ENCODE measurements at regions not wholly inside any gene's neighbourhood (a gene's known extent, or its start where the extent isn't known, plus 50 kb on each side); places are given as distances from the start of the nearest gene placed in this dataset.

- no peak for DNase-seq (ENCODE audit: extremely low spot score, unreplicated experiment)
- Mint-ChIP-seq H3K4me1 (ENCODE audit: unreplicated experiment) (no peaks in the 10 kb centered on the region), H3K27me3 (peaks cover 3% of the 10 kb centered on the region), H3K27ac (no peak overlapping the region), H3K9me3 (peaks cover 15% of the 10 kb centered on the region), H3K36me3 (no peaks in the 10 kb centered on the region), H3K4me3 (no peak overlapping the region)
- no peak for TF ChIP-seq CTCF (conservative IDR thresholded peaks at IDR 0.05)
These were observed 286.8 kb upstream of the CNTN6 start for GRCh38 chr3:806006-806405.

GRCh38 chr3:816605-817004 is 276.2 kb upstream of the CNTN6 start:
- DNase-seq (ENCODE audit: extremely low spot score, unreplicated experiment): no peak
- Mint-ChIP-seq H3K4me1 (ENCODE audit: unreplicated experiment) (no peaks in the 10 kb centered on the region), H3K36me3 (no peaks in the 10 kb centered on the region), H3K9me3 (no peaks in the 10 kb centered on the region), H3K27ac (no peak overlapping the region), H3K4me3 (no peak overlapping the region), H3K27me3 (no peaks in the 10 kb centered on the region)
- no peak for TF ChIP-seq CTCF (conservative IDR thresholded peaks at IDR 0.05)

GRCh38 chr3:834679-835078 is 258.1 kb upstream of the CNTN6 start:
- H3K27ac Mint-ChIP-seq: no peak overlapping the region

GRCh38 chr3:835096-835495 is 257.7 kb upstream of the CNTN6 start:
- H3K4me1 Mint-ChIP-seq (ENCODE audit: unreplicated experiment): no peaks in the 10 kb centered on the region
- no peak overlapping the region for H3K27ac Mint-ChIP-seq
- TF ChIP-seq CTCF (conservative IDR thresholded peaks at IDR 0.05): no peak
- DNase-seq (ENCODE audit: extremely low spot score, unreplicated experiment): no peak
- H3K36me3 Mint-ChIP-seq: no peaks in the 10 kb centered on the region
- no peaks in the 10 kb centered on the region for H3K27me3 Mint-ChIP-seq
- no peaks in the 10 kb centered on the region for H3K9me3 Mint-ChIP-seq
- no peak overlapping the region for H3K4me3 Mint-ChIP-seq

More at GRCh38 chr3:834679-835078, 258.1 kb upstream of the CNTN6 start:
- Mint-ChIP-seq H3K9me3 (no peaks in the 10 kb centered on the region), H3K36me3 (no peaks in the 10 kb centered on the region), H3K4me1 (ENCODE audit: unreplicated experiment) (no peaks in the 10 kb centered on the region), H3K27me3 (no peaks in the 10 kb centered on the region), H3K4me3 (no peak overlapping the region)
- no peak for TF ChIP-seq CTCF (conservative IDR thresholded peaks at IDR 0.05)
- no peak for DNase-seq (ENCODE audit: extremely low spot score, unreplicated experiment)

GRCh38 chr3:839981-840380 is 252.8 kb upstream of the CNTN6 start:
- Mint-ChIP-seq H3K36me3 (no peaks in the 10 kb centered on the region), H3K27me3 (no peaks in the 10 kb centered on the region), H3K9me3 (peaks cover 4% of the 10 kb centered on the region), H3K4me3 (no peak overlapping the region), H3K4me1 (ENCODE audit: unreplicated experiment) (no peaks in the 10 kb centered on the region), H3K27ac (no peak overlapping the region)
- no peak for TF ChIP-seq CTCF (conservative IDR thresholded peaks at IDR 0.05)
- DNase-seq (ENCODE audit: extremely low spot score, unreplicated experiment): no peak

All from type B pancreatic cell (in vitro differentiated cells).